ENCODE measurements at regions not wholly inside any gene's neighbourhood (a gene's known extent, or its start where the extent isn't known, plus 50 kb on each side); places are given as distances from the start of the nearest gene placed in this dataset.
A peak's percentile ranks its signal among the peaks of the same experiment; 100 is the strongest.

GRCh38 chr1:95659166-95659565 is 425.2 kb downstream of the RWDD3 start:
- CTCF ChIA-PET (ENCODE audit: partially characterized antibody): interaction anchor here (0.9 to 1.1 kb wide), 2 partner anchors 9 to 295 kb away, joined by 4 read pairs; no protein-coding TSS in a partner anchor
- no peak overlapping the region for H3K56ac ChIP-seq (replicated peaks; ENCODE audit: insufficient read length, low read depth, low read length)
- no peak overlapping the region for H2BK15ac ChIP-seq (ENCODE audit: low read length)
- H3K79me1 ChIP-seq (ENCODE audit: low read depth, low read length): no peaks in the 10 kb centered on the region
- no peak overlapping the region for H3K4me3 ChIP-seq (ENCODE audit: extremely low read depth in 1 of 4, insufficient read depth in 2 of 4, low read depth in 3 of 4, low read length in 4 of 4)
- H2AFZ ChIP-seq (ENCODE audit: low read length): no peak overlapping the region
- H4K8ac ChIP-seq (ENCODE audit: extremely low read depth, insufficient read depth, low read length): no peak overlapping the region
- FAIRE-seq (no peak), DNase-seq (ENCODE audit: low read depth in 1 of 2, low spot score in 2 of 2) (no peak)
- peaks cover 0 to 2% (median under 1%) of the 10 kb centered on the region in 4 experiments; a peak in 1 of 7 replicates for H3K4me1 ChIP-seq (replicated peaks in 1 of 4; ENCODE audit: control insufficient read depth in 3 of 4, insufficient read depth in 4 of 4, low read length in 3 of 4)
- no peak overlapping the region for H3K4me2 ChIP-seq (ENCODE audit: insufficient read depth in 1 of 2, low read depth in 2 of 2, low read length in 2 of 2)
- H4K5ac ChIP-seq (ENCODE audit: insufficient read length, low read depth, low read length): no peak overlapping the region
- H3K23me2 ChIP-seq (ENCODE audit: low read depth, low read length): no peaks in the 10 kb centered on the region
- H3K9ac ChIP-seq (replicated peaks in 1 of 4; ENCODE audit: extremely low read depth in 1 of 4, low read depth in 3 of 4, low read length in 3 of 4): no peak overlapping the region
- H4K20me1 ChIP-seq (replicated peaks in 1 of 2; ENCODE audit: control insufficient read depth in 1 of 2, insufficient read depth in 2 of 2, low read length in 2 of 2): no peaks in the 10 kb centered on the region
- no peaks in the 10 kb centered on the region for H3K79me2 ChIP-seq (ENCODE audit: control insufficient read depth in 1 of 2, insufficient read depth in 2 of 2, low read length in 2 of 2)
- H3K27ac ChIP-seq (ENCODE audit: low read depth, low read length): no peak overlapping the region
- H4K91ac ChIP-seq (replicated peaks; ENCODE audit: insufficient read length, low read length): no peak overlapping the region
- no peak overlapping the region for H3K23ac ChIP-seq (ENCODE audit: insufficient read length)
- H3K4ac ChIP-seq (replicated peaks; ENCODE audit: insufficient read length, low read depth, low read length): no peak overlapping the region
- H2BK5ac ChIP-seq (ENCODE audit: low read depth, low read length): no peak overlapping the region
- no peak overlapping the region for H3K14ac ChIP-seq (ENCODE audit: insufficient read length)
- 94% methylated on average over 2 of the region's 2 CpGs; no CpG with 5 or more reads in 1 of the 2 experiments for WGBS, 2 experiments (ENCODE audit: extremely low coverage in 1 of 2, insufficient coverage in 1 of 2, insufficient read length in 1 of 2, insufficient replicate concordance in 2 of 2, low coverage in 1 of 2, low lambda C conversion rate in 2 of 2, missing lambda C conversion rate in 1 of 2)
- POLR2A ChIA-PET (ENCODE audit: partially characterized antibody): no interaction called here
- no peak overlapping the region for H2BK120ac ChIP-seq (replicated peaks; ENCODE audit: low read depth, low read length)
- H3K36me3 ChIP-seq (ENCODE audit: control insufficient read depth in 2 of 4, insufficient read depth in 4 of 4, low read length in 3 of 4): no peaks in the 10 kb centered on the region
- H2AK5ac ChIP-seq (ENCODE audit: low read depth, low read length): no peak overlapping the region
- H3K27me3 ChIP-seq (replicated peaks in 1 of 4; ENCODE audit: control insufficient read depth in 3 of 4, extremely low read depth in 1 of 4, insufficient read depth in 3 of 4, low read length in 3 of 4): no peaks in the 10 kb centered on the region
- no peak overlapping the region for H2BK20ac ChIP-seq (ENCODE audit: low read length)
- 0 out of 4 replicates have a peak, but pooled peaks cover 0 to 3% of the 10 kb centered on the region in 2 experiments for H3K9me3 ChIP-seq (ENCODE audit: insufficient read depth in 2 of 2, low read depth in 1 of 2, low read length in 1 of 2)
- H2BK12ac ChIP-seq (ENCODE audit: low read depth, low read length): no peak overlapping the region
- TF ChIP-seq CEBPB (IDR thresholded peaks at IDR 0.05; ENCODE audit: low read depth, low read length): peak; percentile 78
- TF ChIP-seq ZNF274 (IDR thresholded peaks at IDR 0.05; ENCODE audit: borderline replicate concordance, extremely low read depth, low read length): no peak
- TF ChIP-seq EP300 (IDR thresholded peaks at IDR 0.05; ENCODE audit: borderline replicate concordance in 1 of 2, low read depth in 2 of 2, low read length in 2 of 2): no peak
- no peak overlapping the region for H3K18ac ChIP-seq (ENCODE audit: extremely low read depth, low read length)

Data from H1 (cell line).